Glomerular endothelial cell (primary cell): ENCODE measurements at regions not wholly inside any gene's neighbourhood (a gene's known extent, or its start where the extent isn't known, plus 50 kb on each side); places are given as distances from the start of the nearest gene placed in this dataset.
"Not testable (repeated sequence)": the region's sequence is repeated elsewhere in the genome, so short reads cannot be mapped to it uniquely, and the experiment has no call there.

Experiments used
- DNase-seq: peaks from one replicate; pipeline ENCODE4 v3.0.0-alpha.2; 2011; ENCODE audit warnings: low read depth, low spot score; ENCODE audit errors: extremely low read depth

- no peak for DNase-seq
These were observed 74.0 kb upstream of the ADAMTS5 start for GRCh38 chr21:27040738-27041469.

GRCh38 chr21:27036736-27037301 lies 69.9 kb upstream of the ADAMTS5 start:
- no peak for DNase-seq

- no peak for DNase-seq
These were observed 68.9 kb upstream of the ADAMTS5 start for GRCh38 chr21:27035791-27036190.

DNA sequence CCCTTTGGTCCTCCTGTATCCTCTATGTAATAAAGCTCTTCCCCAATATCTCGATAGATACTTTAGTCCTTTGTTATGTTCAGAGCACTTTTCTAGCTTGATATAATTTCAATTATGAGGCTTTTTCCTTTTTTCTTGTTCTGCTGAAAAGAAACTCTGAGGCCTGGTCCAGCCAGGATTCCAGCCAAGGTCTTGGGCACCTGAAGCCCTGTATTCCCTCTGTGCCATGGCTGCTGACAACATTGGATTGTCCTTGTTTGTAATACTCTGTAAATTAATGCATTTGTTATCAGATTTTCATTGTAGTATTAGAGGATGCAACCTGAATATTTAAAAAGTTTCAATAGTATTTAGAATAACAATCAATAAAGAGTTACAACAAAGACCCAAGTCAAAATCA lies 67.9 kb upstream of the ADAMTS5 start:
- no peak for DNase-seq

DNA sequence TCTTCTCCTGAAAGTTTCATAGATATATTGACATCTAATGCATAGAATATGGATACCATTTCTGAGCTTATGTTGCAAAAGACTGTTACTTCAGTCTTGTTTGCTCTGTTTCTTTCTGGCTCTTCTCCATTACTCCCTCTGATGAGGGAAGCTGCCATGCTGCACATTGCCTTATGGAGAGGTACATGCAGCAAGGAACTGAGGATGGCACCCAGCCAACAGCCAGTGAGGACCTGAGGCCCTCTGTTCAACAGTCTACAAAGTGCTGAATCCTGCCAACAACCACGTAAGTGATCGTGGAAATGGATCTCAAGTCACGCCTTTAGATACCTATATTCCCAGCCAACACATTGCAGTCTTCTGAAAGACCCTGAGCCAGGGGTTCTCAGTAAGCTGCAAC lies 66.6 kb upstream of the ADAMTS5 start:
- DNase-seq = no peak

GRCh38 chr21:27026501-27026900 lies 59.6 kb upstream of the ADAMTS5 start:
- no peak for DNase-seq

- not testable (repeated sequence) for DNase-seq
These were observed 58.8 kb upstream of the ADAMTS5 start for GRCh38 chr21:27025708-27026107.

DNA sequence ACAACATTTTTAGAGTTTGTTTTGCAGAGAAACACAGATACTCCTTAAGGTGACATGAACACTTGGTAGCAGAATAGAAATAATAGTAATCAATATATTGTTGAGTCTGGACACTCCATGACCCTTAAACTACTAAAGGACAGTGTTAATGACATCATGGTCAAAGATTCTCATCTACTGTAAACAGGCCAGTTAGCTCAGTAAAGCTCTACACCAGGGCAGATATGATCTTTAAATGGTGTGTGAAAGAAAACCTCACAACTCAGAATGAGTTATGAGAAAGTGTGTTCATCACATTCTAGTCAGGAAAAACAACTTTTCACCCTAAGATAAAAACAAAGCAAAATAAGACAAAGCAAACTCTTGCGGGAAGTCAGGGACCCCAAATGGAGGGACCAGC lies 58.1 kb upstream of the ADAMTS5 start:
- no peak for DNase-seq

GRCh38 chr21:27024301-27024700 lies 57.4 kb upstream of the ADAMTS5 start:
- no peak for DNase-seq

- no peak for DNase-seq
These were observed 56.3 kb upstream of the ADAMTS5 start for GRCh38 chr21:27023186-27023585.

GRCh38 chr21:27021801-27022200 lies 54.9 kb upstream of the ADAMTS5 start:
- DNase-seq = no peak

GRCh38 chr21:27021046-27021445 lies 54.2 kb upstream of the ADAMTS5 start:
- no peak for DNase-seq

GRCh38 chr21:27017246-27017645 lies 50.4 kb upstream of the ADAMTS5 start:
- DNase-seq = no peak
